Left ventricle myocardium inferior (tissue), 1 donor: ENCODE measurements at regions not wholly inside any gene's neighbourhood (a gene's known extent, or its start where the extent isn't known, plus 50 kb on each side); places are given as distances from the start of the nearest gene placed in this dataset.

ENCODE experiments used
- DNase-seq: peaks from one replicate; pipeline ENCODE4 v3.0.0-alpha.2; 2020
- H3K27ac ChIP-seq: fragments of 200-600 bp; replicated peaks from 2 replicates; pipeline ENCODE4 v1.8.0; 2021
- H3K27me3 ChIP-seq: fragments of 200-600 bp; 2 replicates; pipeline ENCODE4 v1.8.0; 2021; ENCODE audit warnings: low read depth
- H3K36me3 ChIP-seq: fragments of 200-600 bp; 2 replicates; pipeline ENCODE4 v1.8.0; 2021
- H3K4me1 ChIP-seq: fragments of 200-600 bp; 2 replicates; pipeline ENCODE4 v1.8.0; 2021
- H3K4me3 ChIP-seq: fragments of 200-600 bp; 2 replicates; pipeline ENCODE4 v1.8.0; 2021; ENCODE audit warnings: mild to moderate bottlenecking, moderate library complexity
- H3K9me3 ChIP-seq: fragments of 200-600 bp; replicated peaks from 2 replicates; pipeline ENCODE4 v1.8.0; 2021
- intact Hi-C: fragments of 100-400 bp; cut with micrococcal nuclease; formaldehyde crosslinking; loops from one replicate; pipeline ENCODE4 v1.11.0; 2022
- TF ChIP-seq, protein P1 (sequence below): fragments of 200-600 bp; IDR thresholded peaks from 2 replicates; pipeline ENCODE4 v1.8.0; 2021; ENCODE audit warnings: antibody characterized with exemption, mild to moderate bottlenecking, borderline replicate concordance
- donor health status: DM: no; HTN: yes; CAD: no; lungs with severe emphysema.

DNA sequence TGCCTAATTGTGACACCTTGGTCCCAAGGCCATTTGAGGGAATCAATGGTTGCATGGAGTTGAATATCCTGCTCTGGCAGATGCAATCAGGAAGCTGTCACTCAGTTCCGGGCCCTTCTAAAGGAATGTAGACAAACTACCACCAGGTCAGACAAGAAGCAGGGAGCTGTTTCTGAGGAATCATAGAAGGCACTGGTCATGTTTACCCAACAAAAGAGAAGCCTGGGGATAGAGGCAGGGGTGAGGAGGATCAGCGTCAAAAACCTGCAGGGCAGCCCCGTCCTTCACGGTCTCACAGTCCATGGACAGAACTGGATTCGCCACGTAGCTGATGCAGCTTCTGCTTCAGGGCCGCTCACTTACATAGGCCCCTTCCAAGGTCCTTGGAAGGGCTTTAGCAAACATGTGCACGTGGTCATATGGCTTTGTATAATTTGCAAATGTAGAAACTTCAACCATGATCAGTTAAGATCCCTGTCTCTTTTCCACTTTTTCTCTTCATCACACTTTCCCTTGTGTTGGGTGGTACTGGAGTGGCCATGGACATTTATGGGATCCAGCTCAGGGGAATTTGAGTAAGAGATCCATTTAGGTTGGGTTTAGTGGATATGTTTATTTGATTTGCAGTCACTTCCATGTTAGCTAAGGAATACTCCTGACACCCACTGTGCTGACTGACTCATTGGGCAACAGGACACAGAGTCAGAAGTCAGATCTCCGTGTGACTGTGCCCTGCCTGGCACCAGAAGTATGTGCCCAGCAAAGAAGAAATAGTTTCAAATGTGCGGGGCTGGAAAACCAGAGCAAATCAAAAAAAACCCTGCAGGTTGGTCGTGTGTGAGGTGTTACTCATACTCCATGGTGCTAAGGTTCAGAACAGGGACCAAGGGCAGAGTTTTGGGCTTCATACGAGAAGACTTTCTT is 60.0 kb upstream of the ZFAND3 start:
- Histone ChIP-seq H3K36me3 (no peaks in the 10 kb centered on the region), H3K27ac (no peak overlapping the region), H3K9me3 (no peaks in the 10 kb centered on the region), H3K27me3 (peaks cover 25% of the 10 kb centered on the region), H3K4me1 (no peaks in the 10 kb centered on the region), H3K4me3 (no peak overlapping the region)
- TF ChIP-seq, protein P1, sequence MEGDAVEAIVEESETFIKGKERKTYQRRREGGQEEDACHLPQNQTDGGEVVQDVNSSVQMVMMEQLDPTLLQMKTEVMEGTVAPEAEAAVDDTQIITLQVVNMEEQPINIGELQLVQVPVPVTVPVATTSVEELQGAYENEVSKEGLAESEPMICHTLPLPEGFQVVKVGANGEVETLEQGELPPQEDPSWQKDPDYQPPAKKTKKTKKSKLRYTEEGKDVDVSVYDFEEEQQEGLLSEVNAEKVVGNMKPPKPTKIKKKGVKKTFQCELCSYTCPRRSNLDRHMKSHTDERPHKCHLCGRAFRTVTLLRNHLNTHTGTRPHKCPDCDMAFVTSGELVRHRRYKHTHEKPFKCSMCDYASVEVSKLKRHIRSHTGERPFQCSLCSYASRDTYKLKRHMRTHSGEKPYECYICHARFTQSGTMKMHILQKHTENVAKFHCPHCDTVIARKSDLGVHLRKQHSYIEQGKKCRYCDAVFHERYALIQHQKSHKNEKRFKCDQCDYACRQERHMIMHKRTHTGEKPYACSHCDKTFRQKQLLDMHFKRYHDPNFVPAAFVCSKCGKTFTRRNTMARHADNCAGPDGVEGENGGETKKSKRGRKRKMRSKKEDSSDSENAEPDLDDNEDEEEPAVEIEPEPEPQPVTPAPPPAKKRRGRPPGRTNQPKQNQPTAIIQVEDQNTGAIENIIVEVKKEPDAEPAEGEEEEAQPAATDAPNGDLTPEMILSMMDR, result no peak
- intact Hi-C loops, result no loop called here
- no peak for DNase-seq

DNA sequence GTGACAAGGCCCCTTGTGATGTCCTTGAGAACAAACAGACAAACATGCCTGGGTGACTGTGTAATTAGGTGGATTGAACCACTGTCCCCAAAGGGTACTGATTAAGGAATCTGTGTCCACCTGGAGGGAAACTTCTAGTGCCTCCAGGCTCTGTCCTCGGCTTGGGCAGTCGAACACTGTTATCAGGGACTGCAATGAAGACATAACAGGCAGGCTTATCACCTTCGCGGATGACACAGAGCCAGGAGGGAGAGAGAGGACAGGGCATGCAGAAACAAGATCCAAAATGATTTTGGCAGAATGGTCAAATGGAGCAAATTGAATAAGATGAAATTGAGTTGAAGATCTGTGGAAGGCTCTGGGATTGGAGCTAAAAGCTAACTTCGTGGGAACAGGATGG is 60.9 kb upstream of the ZFAND3 start:
- Histone ChIP-seq H3K4me3 (no peak overlapping the region), H3K27me3 (peaks cover 22% of the 10 kb centered on the region), H3K36me3 (no peaks in the 10 kb centered on the region), H3K4me1 (no peaks in the 10 kb centered on the region), H3K27ac (no peak overlapping the region), H3K9me3 (no peaks in the 10 kb centered on the region)
- TF ChIP-seq, protein P1, result no peak
- DNase-seq, result no peak
- intact Hi-C loops, result no loop called here

DNA sequence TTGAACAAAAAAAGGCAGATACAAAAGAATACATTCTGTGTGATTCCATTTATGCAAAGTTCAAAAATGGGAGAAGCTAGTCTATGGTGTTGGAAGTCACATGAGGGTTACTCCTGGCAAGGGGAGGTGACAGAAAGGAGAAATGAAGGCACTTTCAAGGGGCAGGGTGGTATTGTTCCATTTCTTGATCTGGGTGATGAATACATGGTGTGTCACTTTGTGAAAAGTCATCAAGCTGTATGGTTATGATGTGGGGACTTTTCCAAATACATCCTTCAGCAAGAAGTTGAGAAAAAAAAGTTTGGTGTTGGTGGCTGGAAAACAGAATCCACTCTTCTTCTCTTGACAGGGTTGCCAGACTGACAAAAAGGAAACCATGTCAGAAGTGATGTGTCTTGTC is 60.6 kb upstream of the MDGA1 start:
- no peak overlapping the region for H3K4me3 ChIP-seq
- no peaks in the 10 kb centered on the region for H3K9me3 ChIP-seq
- peaks cover 25% of the 10 kb centered on the region for H3K27me3 ChIP-seq
- H3K27ac ChIP-seq, result no peak overlapping the region
- DNase-seq, result no peak
- TF ChIP-seq, protein P1, result no peak
- H3K36me3 ChIP-seq, result no peaks in the 10 kb centered on the region
- H3K4me1 ChIP-seq, result no peaks in the 10 kb centered on the region
- intact Hi-C loops, result no loop called here

DNA sequence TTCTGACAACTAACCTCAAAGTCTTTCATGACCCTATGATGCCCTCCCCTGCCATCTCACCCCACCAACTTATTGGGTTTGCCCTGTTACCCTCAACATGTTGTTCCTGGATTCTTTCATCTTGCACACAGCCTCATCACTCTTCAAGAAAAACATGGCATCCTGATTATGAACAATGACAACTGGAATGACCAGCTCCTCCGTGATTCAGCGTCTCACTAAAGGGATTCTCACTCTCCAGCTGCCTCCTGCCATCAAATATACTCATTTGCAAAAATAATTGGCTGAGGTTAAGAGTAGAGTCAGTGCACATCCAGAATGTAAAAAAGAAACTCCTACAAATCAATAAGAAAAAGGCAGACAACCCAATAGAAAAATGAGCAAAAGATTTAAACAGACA is 59.7 kb upstream of the MDGA1 start:
- H3K27me3 ChIP-seq, result peaks cover 29% of the 10 kb centered on the region
- intact Hi-C loops, result no loop called here
- DNase-seq, result no peak

DNA sequence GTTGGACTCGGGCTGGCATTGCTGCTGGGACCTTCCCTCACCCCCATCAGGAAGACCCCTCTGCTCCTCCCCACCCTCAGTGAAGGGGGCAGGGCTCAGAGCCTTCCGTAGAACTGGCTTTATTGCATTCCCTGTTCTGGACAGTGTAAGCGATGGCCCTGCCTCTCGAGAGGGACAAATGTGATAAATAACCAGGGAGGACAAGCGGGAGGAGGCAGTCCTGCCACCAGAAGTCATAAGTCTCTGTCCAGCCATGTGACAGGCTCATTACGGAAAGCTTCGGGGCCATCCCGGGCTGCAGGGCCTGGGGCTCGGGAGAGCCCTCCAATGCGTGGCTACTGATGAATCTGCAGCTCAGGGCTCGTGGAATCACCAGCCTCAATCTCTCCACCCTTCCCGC is 58.5 kb upstream of the MDGA1 start:
- intact Hi-C loops, result no loop called here
- Histone ChIP-seq H3K27me3 (peaks cover 37% of the 10 kb centered on the region), H3K9me3 (no peaks in the 10 kb centered on the region), H3K4me3 (no peak overlapping the region), H3K4me1 (no peaks in the 10 kb centered on the region), H3K36me3 (no peaks in the 10 kb centered on the region), H3K27ac (no peak overlapping the region)
- no peak for DNase-seq
- TF ChIP-seq, protein P1, result no peak

More for the DNA sequence above, 59.7 kb upstream of the MDGA1 start:
- TF ChIP-seq, protein P1, result no peak
- Histone ChIP-seq H3K36me3 (no peaks in the 10 kb centered on the region), H3K4me3 (no peak overlapping the region), H3K27ac (no peak overlapping the region), H3K9me3 (no peaks in the 10 kb centered on the region), H3K4me1 (no peaks in the 10 kb centered on the region)
